ENCODE measurements at regions not wholly inside any gene's neighbourhood (a gene's known extent, or its start where the extent isn't known, plus 50 kb on each side); places are given as distances from the start of the nearest gene placed in this dataset.

- Histone ChIP-seq H3K9me3 (no peaks in the 10 kb centered on the region), H3K27me3 (no peaks in the 10 kb centered on the region), H3K4me3 (no peak overlapping the region), H3K36me3 (no peaks in the 10 kb centered on the region), H3K4me1 (no peaks in the 10 kb centered on the region), H3K27ac (no peak overlapping the region)
- DNase-seq (no peak), ATAC-seq (no peak), FAIRE-seq (no peak)
- TF ChIP-seq CTCF (IDR thresholded peaks at IDR 0.05): no peak
- WGBS, 2 donors: 66 to 69% methylated on average over 6 of the region's 6 CpGs
- intact Hi-C loops (cut with DNase I): no loop called here
Observed at GRCh38 chr12:107296681-107297089, 203.3 kb upstream of the CRY1 start.

GRCh38 chr12:107302649-107303341 is 209.4 kb upstream of the CRY1 start:
- intact Hi-C loops (cut with DNase I): no loop called here
- ATAC-seq (no peak), DNase-seq (no peak), FAIRE-seq (no peak)
- no peak for TF ChIP-seq CTCF (IDR thresholded peaks at IDR 0.05)
- H3K27ac ChIP-seq: no peak overlapping the region
- no peaks in the 10 kb centered on the region for H3K27me3 ChIP-seq
- H3K9me3 ChIP-seq: no peaks in the 10 kb centered on the region
- no peak overlapping the region for H3K4me3 ChIP-seq
- no peaks in the 10 kb centered on the region for H3K36me3 ChIP-seq
- WGBS, 2 donors: 71 to 77% methylated on average over 2 of the region's 2 CpGs
- no peaks in the 10 kb centered on the region for H3K4me1 ChIP-seq

GRCh38 chr12:107304588-107305532 is 211.5 kb upstream of the CRY1 start:
- no peak for DNase-seq
- no peaks in the 10 kb centered on the region for H3K9me3 ChIP-seq
- no peak overlapping the region for H3K4me3 ChIP-seq
- no peak for TF ChIP-seq CTCF (IDR thresholded peaks at IDR 0.05)
- intact Hi-C loops (cut with DNase I): no loop called here
- no peaks in the 10 kb centered on the region for H3K27me3 ChIP-seq
- H3K4me1 ChIP-seq: no peaks in the 10 kb centered on the region
- H3K27ac ChIP-seq: no peak overlapping the region
- no peak for ATAC-seq
- 72 to 76% methylated on average over 2 of the region's 2 CpGs for WGBS, 2 donors
- no peak for FAIRE-seq
- H3K36me3 ChIP-seq: no peaks in the 10 kb centered on the region

GRCh38 chr12:107306141-107306659 is 212.9 kb upstream of the CRY1 start:
- no peak overlapping the region for H3K4me3 ChIP-seq
- FAIRE-seq: no peak
- ATAC-seq: no peak
- no peaks in the 10 kb centered on the region for H3K4me1 ChIP-seq
- DNase-seq: no peak
- no peak for TF ChIP-seq CTCF (IDR thresholded peaks at IDR 0.05)
- WGBS, 2 donors: 18 to 27% methylated on average over 5 of the region's 5 CpGs
- no peaks in the 10 kb centered on the region for H3K36me3 ChIP-seq
- H3K9me3 ChIP-seq: no peaks in the 10 kb centered on the region
- no peaks in the 10 kb centered on the region for H3K27me3 ChIP-seq
- intact Hi-C loops (cut with DNase I): no loop called here
- H3K27ac ChIP-seq: no peak overlapping the region
